ENCODE measurements at regions not wholly inside any gene's neighbourhood (a gene's known extent, or its start where the extent isn't known, plus 50 kb on each side); places are given as distances from the start of the nearest gene placed in this dataset.

DNA sequence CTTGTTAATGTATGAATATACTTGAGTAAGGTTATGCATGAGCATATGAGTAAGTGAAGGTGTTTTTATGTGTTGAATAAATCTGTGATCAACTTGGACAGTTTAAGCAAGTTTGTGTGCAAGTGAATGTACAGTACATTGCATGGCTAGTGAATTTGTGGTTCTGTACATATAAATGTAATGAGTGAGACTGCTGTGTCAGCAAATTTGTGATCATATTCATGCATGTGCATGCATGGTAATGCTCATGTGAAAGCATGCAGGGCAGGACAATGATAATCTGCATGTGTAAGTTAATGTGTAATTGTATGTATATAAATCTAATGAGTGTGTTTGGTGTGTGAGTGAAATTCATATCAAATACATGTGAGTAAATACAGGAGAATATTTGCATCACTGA lies 188.5 kb downstream of the PWWP3B start:
- TF ChIP-seq CTCF (IDR thresholded peaks at IDR 0.05) = no peak
- TF ChIP-seq EZH2phosphoT487 (IDR thresholded peaks at IDR 0.05) = no peak
- TF ChIP-seq EZH2 (IDR thresholded peaks at IDR 0.05) = no peak
